GM12878 (cell line): ENCODE measurements at regions not wholly inside any gene's neighbourhood (a gene's known extent, or its start where the extent isn't known, plus 50 kb on each side); places are given as distances from the start of the nearest gene placed in this dataset.

Experiments
- EED ChIP-seq: sonication (generic); IDR thresholded peaks from 2 replicates; pipeline ENCODE4 v1.6.1; 2016; ENCODE audit warnings: antibody characterized with exemption, low read depth
- ESRRA ChIP-seq: IDR thresholded peaks from 2 replicates; pipeline ENCODE4 v1.6.1; 2012; ENCODE audit warnings: mild to moderate bottlenecking, low read length, improper control_type of control experiment
- EZH2 ChIP-seq: IDR thresholded peaks from 2 replicates; pipeline ENCODE4 v1.6.1; 2012; ENCODE audit warnings: low read depth, mild to moderate bottlenecking, control low read depth, inconsistent platforms, low read length, borderline replicate concordance; ENCODE audit not compliant: control insufficient read depth
- IRF4 ChIP-seq: IDR thresholded peaks from 2 replicates; pipeline ENCODE4 v1.6.1; 2011; ENCODE audit warnings: low read depth, low read length
- NFYB ChIP-seq: IDR thresholded peaks from 2 replicates; pipeline ENCODE4 v1.6.1; 2011; ENCODE audit warnings: low read depth, mild to moderate bottlenecking, low read length, improper control_type of control experiment, moderate library complexity; ENCODE audit not compliant: insufficient read depth
- POLR2AphosphoS5 ChIP-seq: IDR thresholded peaks from 2 replicates; pipeline ENCODE4 v1.6.1; 2011; ENCODE audit warnings: mild to moderate bottlenecking, low read length, inconsistent platforms
- RAD21 ChIP-seq: IDR thresholded peaks from 2 replicates; pipeline ENCODE4 v1.6.1; 2011; ENCODE audit warnings: mild to moderate bottlenecking, low read depth, low read length, moderate library complexity; ENCODE audit not compliant: insufficient read depth
- SMC3 ChIP-seq: IDR thresholded peaks from 2 replicates; pipeline ENCODE4 v1.6.1; 2011; ENCODE audit warnings: low read length, improper control_type of control experiment, borderline replicate concordance
- YY1 ChIP-seq: IDR thresholded peaks from 2 replicates; pipeline ENCODE4 v1.6.1; 2011; ENCODE audit warnings: low read depth, mild to moderate bottlenecking, low read length
- TF ChIP-seq, protein P1 (sequence below): IDR thresholded peaks from 2 replicates; pipeline ENCODE4 v1.6.1; 2012; ENCODE audit warnings: low read depth, low read length, improper control_type of control experiment
- TF ChIP-seq, protein P2 (sequence below), 3 experiments: IDR thresholded peaks in 2 of 3; conservative IDR thresholded peaks in 1 of 3; 2 replicates each; pipeline ENCODE4 v1.5.1; 2011; ENCODE audit warnings: low read depth in 3 of 3, low read length in 3 of 3, mild to moderate bottlenecking in 3 of 3, control low read depth in 2 of 3, moderate library complexity in 2 of 3, inconsistent platforms in 1 of 3, mixed read lengths in 1 of 3; ENCODE audit not compliant: control insufficient read depth in 2 of 3, insufficient read depth in 1 of 3; ENCODE audit errors: extremely low read depth in 1 of 3
- TF ChIP-seq, protein P3 (sequence below): IDR thresholded peaks from 2 replicates; pipeline ENCODE4 v1.6.1; 2011; ENCODE audit warnings: low read depth, mild to moderate bottlenecking, low read length, moderate library complexity, borderline replicate concordance; ENCODE audit errors: extremely low read depth
- TF ChIP-seq, protein P4 (sequence below): IDR thresholded peaks from 2 replicates; pipeline ENCODE4 v1.6.1; 2011; ENCODE audit warnings: low read depth, low read length, improper control_type of control experiment, borderline replicate concordance

DNA sequence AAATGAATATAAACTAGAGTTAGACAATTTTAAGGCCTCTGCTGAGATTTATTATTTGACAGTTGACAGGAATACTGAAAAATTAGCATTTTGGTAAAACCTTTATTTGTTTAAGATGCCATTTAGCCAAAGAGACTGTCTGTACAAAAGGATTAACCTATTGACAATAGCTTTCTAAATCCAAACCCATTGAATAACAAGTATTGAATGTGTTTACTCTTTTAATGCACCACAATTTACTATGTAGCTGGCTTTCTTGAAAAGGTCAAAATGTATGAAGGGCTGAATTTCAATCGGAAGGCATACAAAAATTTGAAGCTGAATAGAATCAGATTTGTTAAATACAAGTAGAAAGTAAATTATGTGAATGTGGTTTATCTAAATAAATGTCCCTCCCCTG lies 374.5 kb downstream of the TEX13C start:
- TF ChIP-seq, protein P1, sequence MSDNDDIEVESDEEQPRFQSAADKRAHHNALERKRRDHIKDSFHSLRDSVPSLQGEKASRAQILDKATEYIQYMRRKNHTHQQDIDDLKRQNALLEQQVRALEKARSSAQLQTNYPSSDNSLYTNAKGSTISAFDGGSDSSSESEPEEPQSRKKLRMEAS = no peak
- TF ChIP-seq, protein P2, sequence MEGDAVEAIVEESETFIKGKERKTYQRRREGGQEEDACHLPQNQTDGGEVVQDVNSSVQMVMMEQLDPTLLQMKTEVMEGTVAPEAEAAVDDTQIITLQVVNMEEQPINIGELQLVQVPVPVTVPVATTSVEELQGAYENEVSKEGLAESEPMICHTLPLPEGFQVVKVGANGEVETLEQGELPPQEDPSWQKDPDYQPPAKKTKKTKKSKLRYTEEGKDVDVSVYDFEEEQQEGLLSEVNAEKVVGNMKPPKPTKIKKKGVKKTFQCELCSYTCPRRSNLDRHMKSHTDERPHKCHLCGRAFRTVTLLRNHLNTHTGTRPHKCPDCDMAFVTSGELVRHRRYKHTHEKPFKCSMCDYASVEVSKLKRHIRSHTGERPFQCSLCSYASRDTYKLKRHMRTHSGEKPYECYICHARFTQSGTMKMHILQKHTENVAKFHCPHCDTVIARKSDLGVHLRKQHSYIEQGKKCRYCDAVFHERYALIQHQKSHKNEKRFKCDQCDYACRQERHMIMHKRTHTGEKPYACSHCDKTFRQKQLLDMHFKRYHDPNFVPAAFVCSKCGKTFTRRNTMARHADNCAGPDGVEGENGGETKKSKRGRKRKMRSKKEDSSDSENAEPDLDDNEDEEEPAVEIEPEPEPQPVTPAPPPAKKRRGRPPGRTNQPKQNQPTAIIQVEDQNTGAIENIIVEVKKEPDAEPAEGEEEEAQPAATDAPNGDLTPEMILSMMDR (IDR thresholded peaks at IDR 0.05 in 2 of 3, conservative IDR thresholded peaks at IDR 0.05 in 1 of 3; ENCODE audit: control insufficient read depth in 2 of 3, extremely low read depth in 1 of 3, insufficient read depth in 1 of 3, low read depth in 3 of 3, low read length in 3 of 3) = no peak
- TF ChIP-seq YY1 (no peak), NFYB (no peak), ESRRA (no peak), IRF4 (no peak), SMC3 (no peak), EZH2 (no peak), RAD21 (no peak), EED (no peak), POLR2AphosphoS5 (no peak)
- TF ChIP-seq, protein P3, sequence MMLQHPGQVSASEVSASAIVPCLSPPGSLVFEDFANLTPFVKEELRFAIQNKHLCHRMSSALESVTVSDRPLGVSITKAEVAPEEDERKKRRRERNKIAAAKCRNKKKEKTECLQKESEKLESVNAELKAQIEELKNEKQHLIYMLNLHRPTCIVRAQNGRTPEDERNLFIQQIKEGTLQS = no peak
- TF ChIP-seq, protein P4, sequence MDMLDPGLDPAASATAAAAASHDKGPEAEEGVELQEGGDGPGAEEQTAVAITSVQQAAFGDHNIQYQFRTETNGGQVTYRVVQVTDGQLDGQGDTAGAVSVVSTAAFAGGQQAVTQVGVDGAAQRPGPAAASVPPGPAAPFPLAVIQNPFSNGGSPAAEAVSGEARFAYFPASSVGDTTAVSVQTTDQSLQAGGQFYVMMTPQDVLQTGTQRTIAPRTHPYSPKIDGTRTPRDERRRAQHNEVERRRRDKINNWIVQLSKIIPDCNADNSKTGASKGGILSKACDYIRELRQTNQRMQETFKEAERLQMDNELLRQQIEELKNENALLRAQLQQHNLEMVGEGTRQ = no peak
